Ishikawa (cell line): ENCODE measurements at regions not wholly inside any gene's neighbourhood (a gene's known extent, or its start where the extent isn't known, plus 50 kb on each side); places are given as distances from the start of the nearest gene placed in this dataset.

Experiments
- CEBPB ChIP-seq: IDR thresholded peaks from 2 replicates; pipeline ENCODE4 v1.6.1; 2012
- CREB1 ChIP-seq: IDR thresholded peaks from 2 replicates; pipeline ENCODE4 v1.6.1; 2012; ENCODE audit warnings: low read depth
- EGR1 ChIP-seq: IDR thresholded peaks from 2 replicates; pipeline ENCODE4 v1.6.1; 2012
- EP300 ChIP-seq: IDR thresholded peaks from 2 replicates; pipeline ENCODE4 v1.6.1; 2012; ENCODE audit warnings: borderline replicate concordance
- FOXM1 ChIP-seq: IDR thresholded peaks from 2 replicates; pipeline ENCODE4 v1.6.1; 2012; ENCODE audit warnings: low read depth, borderline replicate concordance
- MAX ChIP-seq: IDR thresholded peaks from 2 replicates; pipeline ENCODE4 v1.6.1; 2012
- NFIC ChIP-seq: IDR thresholded peaks from 2 replicates; pipeline ENCODE4 v1.6.1; 2012
- RAD21 ChIP-seq: IDR thresholded peaks from 2 replicates; pipeline ENCODE4 v1.6.1; 2012; ENCODE audit warnings: low read depth
- REST ChIP-seq: IDR thresholded peaks from 2 replicates; pipeline ENCODE4 v1.6.1; 2012; ENCODE audit warnings: low read depth, mild to moderate bottlenecking
- TAF1 ChIP-seq: IDR thresholded peaks from 2 replicates; pipeline ENCODE4 v1.6.1; 2012; ENCODE audit warnings: low read depth, mild to moderate bottlenecking
- TCF12 ChIP-seq: IDR thresholded peaks from 2 replicates; pipeline ENCODE4 v1.6.1; 2012; ENCODE audit warnings: low read depth
- TEAD4 ChIP-seq: IDR thresholded peaks from 2 replicates; pipeline ENCODE4 v1.6.1; 2012
- USF1 ChIP-seq: IDR thresholded peaks from 2 replicates; pipeline ENCODE4 v1.6.1; 2012
- YY1 ChIP-seq: IDR thresholded peaks from 2 replicates; pipeline ENCODE4 v1.6.1; 2012; ENCODE audit warnings: low read depth
- ZBTB7A ChIP-seq: IDR thresholded peaks from 2 replicates; pipeline ENCODE4 v1.6.1; 2012; ENCODE audit warnings: low read depth

GRCh38 chr9:21686738-21687137, 115.7 kb upstream of the MTAP start:
- TF ChIP-seq ZBTB7A (no peak), TCF12 (no peak), EP300 (no peak), RAD21 (no peak), CEBPB (no peak), TAF1 (no peak), NFIC (no peak), REST (no peak)

GRCh38 chr9:21687351-21687750, 115.1 kb upstream of the MTAP start:
- TF ChIP-seq RAD21: no peak
- TF ChIP-seq TEAD4: no peak
- TF ChIP-seq CREB1: no peak
- TF ChIP-seq YY1: no peak
- no peak for TF ChIP-seq NFIC
- no peak for TF ChIP-seq ZBTB7A
- TF ChIP-seq FOXM1: no peak
- TF ChIP-seq USF1: no peak
- TF ChIP-seq TAF1: no peak
- no peak for TF ChIP-seq REST
- no peak for TF ChIP-seq EP300

GRCh38 chr9:21688108-21689102, 114.0 kb upstream of the MTAP start:
- TF ChIP-seq USF1: no peak
- no peak for TF ChIP-seq CEBPB
- no peak for TF ChIP-seq EP300
- TF ChIP-seq CREB1: no peak
- TF ChIP-seq MAX: no peak
- TF ChIP-seq YY1: no peak
- TF ChIP-seq TEAD4: no peak
- TF ChIP-seq ZBTB7A: no peak
- no peak for TF ChIP-seq TCF12
- TF ChIP-seq EGR1: no peak
- TF ChIP-seq REST: no peak
- TF ChIP-seq RAD21: no peak
- no peak for TF ChIP-seq TAF1
- no peak for TF ChIP-seq FOXM1
- no peak for TF ChIP-seq NFIC

- TF ChIP-seq FOXM1: no peak
- TF ChIP-seq EGR1: no peak
- no peak for TF ChIP-seq CREB1
- no peak for TF ChIP-seq USF1
- no peak for TF ChIP-seq RAD21
- TF ChIP-seq TEAD4: no peak
- TF ChIP-seq MAX: no peak
- no peak for TF ChIP-seq REST
- no peak for TF ChIP-seq TCF12
- TF ChIP-seq TAF1: no peak
- no peak for TF ChIP-seq EP300
- no peak for TF ChIP-seq CEBPB
- TF ChIP-seq YY1: no peak
- TF ChIP-seq ZBTB7A: no peak
- no peak for TF ChIP-seq NFIC
Measured at GRCh38 chr9:21689854-21690253, 112.6 kb upstream of the MTAP start.
